Loucy (cell line): ENCODE measurements at regions not wholly inside any gene's neighbourhood (a gene's known extent, or its start where the extent isn't known, plus 50 kb on each side); places are given as distances from the start of the nearest gene placed in this dataset.

Experiments used
- H2AFZ ChIP-seq: fragments of 200-600 bp; sonication (generic); 2 replicates; pipeline ENCODE4 v1.6.0; 2016; ENCODE audit warnings: antibody characterized with exemption, mild to moderate bottlenecking, low read length, moderate library complexity
- H3F3A ChIP-seq: fragments of 200-600 bp; 2 replicates; pipeline ENCODE4 v1.6.0; 2016; ENCODE audit warnings: antibody characterized with exemption, low read depth, mild to moderate bottlenecking
- H3K27me3 ChIP-seq: fragments of 200-600 bp; sonication (generic); 2 replicates; pipeline ENCODE4 v1.6.1; 2014; ENCODE audit warnings: low read length, mild to moderate bottlenecking; ENCODE audit not compliant: insufficient read depth, poor library complexity, severe bottlenecking
- H3K36me3 ChIP-seq: fragments of 200-600 bp; sonication (generic); 2 replicates; pipeline ENCODE4 v1.6.1; 2016; ENCODE audit warnings: low read length; ENCODE audit not compliant: insufficient read depth
- H3K4me1 ChIP-seq: fragments of 200-600 bp; sonication (generic); 2 replicates; pipeline ENCODE4 v1.5.1; 2014; ENCODE audit warnings: low read length, mild to moderate bottlenecking; ENCODE audit not compliant: insufficient read depth, poor library complexity, severe bottlenecking
- H3K4me2 ChIP-seq: fragments of 200-600 bp; sonication (generic); 2 replicates; pipeline ENCODE4 v1.6.0; 2014; ENCODE audit warnings: antibody characterized with exemption, low read length, low read depth, mild to moderate bottlenecking; ENCODE audit not compliant: poor library complexity, severe bottlenecking
- H3K4me3 ChIP-seq: fragments of 200-600 bp; sonication (generic); 2 replicates; pipeline ENCODE4 v1.5.1; 2014; ENCODE audit warnings: low read length, mild to moderate bottlenecking, mixed read lengths; ENCODE audit not compliant: poor library complexity, severe bottlenecking
- H3K79me2 ChIP-seq: fragments of 200-600 bp; sonication (generic); 2 replicates; pipeline ENCODE4 v1.6.1; 2014; ENCODE audit warnings: low read length; ENCODE audit not compliant: insufficient read depth
- H3K9ac ChIP-seq: fragments of 200-600 bp; sonication (generic); 2 replicates; pipeline ENCODE4 v1.6.0; 2014; ENCODE audit warnings: mild to moderate bottlenecking, low read depth, low read length, moderate library complexity; ENCODE audit not compliant: poor library complexity, severe bottlenecking
- H3K9me2 ChIP-seq: fragments of 200-600 bp; sonication (generic); replicated peaks from 2 replicates; pipeline ENCODE4 v1.6.1; 2016; ENCODE audit warnings: low read depth, low read length, mixed read lengths
- H3K9me3 ChIP-seq: fragments of 200-600 bp; sonication (generic); 2 replicates; pipeline ENCODE4 v1.6.1; 2014; ENCODE audit warnings: mild to moderate bottlenecking, antibody characterized with exemption, low read length, low read depth; ENCODE audit not compliant: insufficient read depth
- H4K20me1 ChIP-seq: fragments of 200-600 bp; sonication (generic); 2 replicates; pipeline ENCODE4 v1.6.0; 2014; ENCODE audit warnings: antibody characterized with exemption, low read length, mild to moderate bottlenecking; ENCODE audit not compliant: insufficient read depth, poor library complexity, severe bottlenecking
- CTCF ChIP-seq: fragments of 200-600 bp; sonication (generic); conservative IDR thresholded peaks from 2 replicates; pipeline ENCODE4 v1.5.1; 2014; ENCODE audit warnings: mild to moderate bottlenecking, antibody characterized with exemption, low read length
- EZH2phosphoT487 ChIP-seq: fragments of 200-600 bp; IDR thresholded peaks from 2 replicates; pipeline ENCODE4 v1.6.1; 2018; ENCODE audit warnings: antibody characterized with exemption, mild to moderate bottlenecking, moderate library complexity, borderline replicate concordance

- Histone ChIP-seq H3K36me3 (no peaks in the 10 kb centered on the region), H3K79me2 (no peaks in the 10 kb centered on the region), H4K20me1 (no peaks in the 10 kb centered on the region), H3K4me2 (no peak overlapping the region), H3K4me1 (no peaks in the 10 kb centered on the region), H3K27me3 (no peaks in the 10 kb centered on the region), H3K4me3 (no peak overlapping the region), H3F3A (no peaks in the 10 kb centered on the region), H2AFZ (no peak overlapping the region), H3K9ac (no peak overlapping the region), H3K9me3 (no peaks in the 10 kb centered on the region), H3K9me2 (no peaks in the 10 kb centered on the region)
- TF ChIP-seq EZH2phosphoT487 (no peak), CTCF (no peak)
These were observed 556.2 kb upstream of the CHORDC1 start for GRCh38 chr11:90779098-90779497.

- TF ChIP-seq CTCF: no peak
- no peak for TF ChIP-seq EZH2phosphoT487
- H3K36me3 ChIP-seq: no peaks in the 10 kb centered on the region
- no peak overlapping the region for H3K4me2 ChIP-seq
- H3K4me3 ChIP-seq: no peak overlapping the region
- no peaks in the 10 kb centered on the region for H3F3A ChIP-seq
- H2AFZ ChIP-seq: no peak overlapping the region
- no peaks in the 10 kb centered on the region for H3K4me1 ChIP-seq
- no peaks in the 10 kb centered on the region for H3K9me2 ChIP-seq
- H4K20me1 ChIP-seq: no peaks in the 10 kb centered on the region
- no peaks in the 10 kb centered on the region for H3K9me3 ChIP-seq
- no peaks in the 10 kb centered on the region for H3K79me2 ChIP-seq
- H3K9ac ChIP-seq: no peak overlapping the region
- no peaks in the 10 kb centered on the region for H3K27me3 ChIP-seq
These were observed 552.8 kb upstream of the CHORDC1 start for GRCh38 chr11:90775567-90776165.

- no peaks in the 10 kb centered on the region for H3K9me3 ChIP-seq
- H2AFZ ChIP-seq: no peak overlapping the region
- no peaks in the 10 kb centered on the region for H3K9me2 ChIP-seq
- H3K79me2 ChIP-seq: no peaks in the 10 kb centered on the region
- TF ChIP-seq EZH2phosphoT487: no peak
- TF ChIP-seq CTCF: no peak
- no peak overlapping the region for H3K4me2 ChIP-seq
- no peaks in the 10 kb centered on the region for H4K20me1 ChIP-seq
- no peaks in the 10 kb centered on the region for H3F3A ChIP-seq
- H3K4me1 ChIP-seq: no peaks in the 10 kb centered on the region
- no peaks in the 10 kb centered on the region for H3K36me3 ChIP-seq
- no peak overlapping the region for H3K4me3 ChIP-seq
- H3K9ac ChIP-seq: no peak overlapping the region
- no peaks in the 10 kb centered on the region for H3K27me3 ChIP-seq
These were observed 552.1 kb upstream of the CHORDC1 start for GRCh38 chr11:90774727-90775566.
